ENCODE measurements at regions not wholly inside any gene's neighbourhood (a gene's known extent, or its start where the extent isn't known, plus 50 kb on each side); places are given as distances from the start of the nearest gene placed in this dataset.

GRCh38 chr10:78617631-78618030, 451.1 kb upstream of the ZMIZ1 start:
- TF ChIP-seq FOXM1 (IDR thresholded peaks at IDR 0.05; ENCODE audit: borderline replicate concordance) (no peak), TARDBP (IDR thresholded peaks at IDR 0.05) (no peak), NFRKB (IDR thresholded peaks at IDR 0.05) (no peak), SUZ12 (IDR thresholded peaks at IDR 0.05) (no peak), FOXA1 (IDR thresholded peaks at IDR 0.05) (no peak)

Data from HEK293T (cell line).